ENCODE measurements at regions not wholly inside any gene's neighbourhood (a gene's known extent, or its start where the extent isn't known, plus 50 kb on each side); places are given as distances from the start of the nearest gene placed in this dataset.
"Not testable (repeated sequence)": the region's sequence is repeated elsewhere in the genome, so short reads cannot be mapped to it uniquely, and the experiment has no call there.

GRCh38 chr21:10428981-10429534, 92.3 kb upstream of the TPTE start:
- DNase-seq (ENCODE audit: low spot score): not testable (repeated sequence)

DNA sequence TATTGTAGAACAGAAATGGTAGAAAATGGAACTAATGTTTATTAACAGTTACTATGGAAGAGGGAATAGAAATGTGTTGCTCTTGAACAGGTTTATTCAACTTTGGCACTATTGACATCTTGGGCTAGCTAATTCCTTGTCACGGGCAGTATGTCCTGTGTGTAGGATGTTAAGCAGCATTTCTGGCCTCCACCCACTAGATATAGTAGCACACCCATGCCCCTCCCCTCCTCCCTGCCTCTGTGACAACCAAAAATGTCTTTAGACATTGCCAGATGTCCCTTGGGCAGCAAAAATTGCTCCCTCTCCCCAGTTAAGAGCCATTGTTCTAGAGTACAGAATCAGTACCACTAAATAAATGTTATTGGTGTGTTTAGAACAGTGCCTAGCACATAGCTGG, 91.4 kb upstream of the TPTE start:
- DNase-seq (ENCODE audit: low spot score): no peak

- DNase-seq (ENCODE audit: low spot score): not testable (repeated sequence)
These were observed 89.4 kb upstream of the TPTE start for GRCh38 chr21:10431995-10432394.

- DNase-seq (ENCODE audit: low spot score): not testable (repeated sequence)
These were observed 88.9 kb upstream of the TPTE start for GRCh38 chr21:10432456-10432855.

- not testable (repeated sequence) for DNase-seq (ENCODE audit: low spot score)
These were observed 83.4 kb upstream of the TPTE start for GRCh38 chr21:10437977-10438376.

DNA sequence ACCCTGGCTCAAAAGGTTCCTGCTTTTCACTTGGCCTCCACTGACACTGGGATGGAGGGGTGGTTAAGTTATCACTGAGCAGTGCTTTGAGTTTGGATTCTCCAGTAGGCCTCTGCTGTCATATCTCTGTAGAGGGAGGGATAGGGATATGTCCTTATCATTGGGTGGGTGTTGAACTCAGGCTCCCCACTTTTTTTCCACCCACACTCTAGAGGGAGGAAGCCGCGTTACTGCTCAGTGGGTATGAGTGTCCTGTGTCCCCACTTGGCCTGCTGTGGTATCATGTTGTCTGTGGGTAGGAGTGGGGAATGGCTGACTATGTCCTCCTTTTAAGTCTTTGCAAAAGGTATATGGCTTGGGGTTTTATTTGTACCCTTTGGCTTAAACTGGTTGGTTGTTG, 80.7 kb upstream of the TPTE start:
- DNase-seq (ENCODE audit: low spot score): not testable (repeated sequence)

DNA sequence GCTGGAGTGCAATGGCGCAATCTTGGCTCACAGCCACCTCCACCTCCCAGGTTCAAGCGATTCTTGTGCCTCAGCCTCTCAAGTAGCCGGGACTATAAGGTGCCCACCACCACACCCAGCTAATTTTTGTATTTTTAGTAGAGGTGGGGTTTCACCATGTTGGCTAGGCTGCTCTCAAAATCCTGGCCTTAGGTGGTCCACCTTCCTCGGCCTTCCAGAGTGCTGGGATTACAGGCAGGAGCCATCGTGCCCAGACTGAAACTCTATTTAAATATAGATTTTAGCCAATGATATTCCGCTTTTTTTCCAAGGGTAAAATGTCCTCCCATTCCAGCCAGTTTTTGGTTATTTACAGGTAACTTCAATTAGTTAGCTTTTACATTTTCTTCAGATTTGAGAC, 79.4 kb upstream of the TPTE start:
- DNase-seq (ENCODE audit: low spot score): not testable (repeated sequence)

DNA sequence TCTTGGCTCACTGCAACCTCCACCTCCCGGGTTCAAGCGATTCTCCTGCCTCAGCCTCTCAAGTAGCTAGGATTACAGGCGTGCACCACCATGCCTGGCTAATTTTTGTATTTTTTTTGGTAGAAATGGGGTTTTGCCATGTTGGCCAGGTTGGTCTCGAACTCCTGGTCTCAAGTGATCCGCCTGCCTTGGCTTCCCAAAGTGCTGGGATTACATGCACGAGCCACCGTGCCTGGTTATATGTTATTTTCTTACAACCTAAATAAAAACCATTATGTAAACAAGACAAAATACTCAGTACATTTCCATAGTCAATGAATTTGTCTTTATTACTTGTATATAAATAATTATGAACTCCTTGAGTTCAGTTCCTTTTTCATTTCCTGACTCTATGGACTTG, 75.7 kb upstream of the TPTE start:
- DNase-seq (ENCODE audit: low spot score): not testable (repeated sequence)

DNA sequence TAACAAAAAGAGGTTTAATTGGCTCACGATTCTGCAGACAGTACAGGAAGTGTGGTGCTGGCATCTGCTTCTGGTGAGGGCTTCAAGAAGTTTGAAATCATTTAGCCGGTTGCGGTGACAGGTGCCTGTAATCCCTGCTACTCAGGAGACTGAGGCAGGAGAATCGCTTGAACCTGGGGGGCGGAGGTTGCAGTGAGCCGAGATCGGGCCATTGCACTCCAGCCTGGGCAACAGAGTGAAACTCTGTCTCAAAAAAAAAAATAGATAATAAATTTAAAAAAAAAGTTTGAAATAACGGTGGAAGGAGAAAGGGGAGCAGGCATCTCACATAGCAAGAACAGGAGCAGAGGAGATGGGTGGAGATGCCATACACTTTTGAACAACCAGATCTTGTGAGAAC, 71.9 kb upstream of the TPTE start:
- DNase-seq (ENCODE audit: low spot score): not testable (repeated sequence)

DNA sequence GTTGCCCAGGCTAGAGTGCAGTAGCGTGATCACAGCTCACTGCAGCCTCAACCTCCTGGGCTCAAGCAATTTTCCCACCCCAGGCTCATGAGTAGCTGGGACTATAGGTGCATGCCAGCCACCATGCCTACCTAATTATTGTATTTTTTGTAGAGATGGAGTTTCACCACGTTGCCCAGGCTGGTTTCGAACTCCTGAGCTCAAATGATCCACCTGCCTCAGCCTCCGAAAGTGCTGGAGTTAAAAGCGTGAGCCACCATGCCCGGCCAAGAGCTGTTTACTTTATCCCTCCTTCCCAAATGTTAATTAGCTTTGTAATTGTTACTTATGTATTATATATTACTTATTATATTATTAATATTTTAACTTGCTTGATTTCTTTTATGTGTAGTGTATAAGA, 70.1 kb upstream of the TPTE start:
- not testable (repeated sequence) for DNase-seq (ENCODE audit: low spot score)

DNA sequence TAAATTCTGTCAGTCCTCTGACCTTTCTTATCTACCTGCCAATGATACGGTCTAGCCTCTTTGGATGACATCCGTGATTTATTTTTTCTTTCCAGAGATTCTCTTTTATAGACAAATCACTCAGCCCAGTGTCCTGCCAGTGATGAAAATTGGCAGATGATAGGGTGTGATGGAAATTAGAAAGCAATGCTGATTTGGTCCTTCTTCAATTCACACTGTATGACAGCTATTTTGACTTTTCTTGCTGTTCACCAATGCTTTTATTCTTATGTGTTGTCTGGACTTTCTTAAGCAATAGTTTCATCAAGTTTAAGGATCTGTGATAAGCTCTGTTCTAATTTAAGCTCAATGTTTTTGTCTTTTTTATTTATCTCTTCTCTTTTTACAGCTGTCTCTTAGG, 63.6 kb upstream of the TPTE start:
- DNase-seq (ENCODE audit: low spot score): not testable (repeated sequence)

GRCh38 chr21:10460957-10461356, 60.4 kb upstream of the TPTE start:
- not testable (repeated sequence) for DNase-seq (ENCODE audit: low spot score)

GRCh38 chr21:10461445-10461844, 59.9 kb upstream of the TPTE start:
- DNase-seq (ENCODE audit: low spot score): not testable (repeated sequence)

GRCh38 chr21:10463156-10463555, 58.2 kb upstream of the TPTE start:
- no peak for DNase-seq (ENCODE audit: low spot score)

DNA sequence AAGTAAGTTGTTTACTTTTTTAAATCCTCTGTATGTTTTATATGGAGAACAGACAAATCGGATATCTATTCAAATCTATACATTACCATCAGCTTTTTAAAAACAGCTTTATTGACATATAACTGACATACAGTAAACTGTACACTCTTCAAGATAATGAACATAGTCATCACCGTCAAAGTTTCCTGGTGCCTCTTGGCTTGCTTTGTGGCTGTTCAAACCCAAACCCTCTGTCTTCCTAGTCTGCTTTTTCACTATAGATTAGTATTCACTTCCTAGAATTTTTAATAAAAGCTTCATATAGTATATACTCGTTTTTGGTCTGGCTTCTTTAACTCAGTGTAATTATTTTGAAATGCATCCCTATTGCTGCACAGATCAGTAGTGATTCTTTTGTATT, 56.4 kb upstream of the TPTE start:
- DNase-seq (ENCODE audit: low spot score): no peak

GRCh38 chr21:10465524-10466110, 55.8 kb upstream of the TPTE start:
- DNase-seq (ENCODE audit: low spot score): not testable (repeated sequence)

DNA sequence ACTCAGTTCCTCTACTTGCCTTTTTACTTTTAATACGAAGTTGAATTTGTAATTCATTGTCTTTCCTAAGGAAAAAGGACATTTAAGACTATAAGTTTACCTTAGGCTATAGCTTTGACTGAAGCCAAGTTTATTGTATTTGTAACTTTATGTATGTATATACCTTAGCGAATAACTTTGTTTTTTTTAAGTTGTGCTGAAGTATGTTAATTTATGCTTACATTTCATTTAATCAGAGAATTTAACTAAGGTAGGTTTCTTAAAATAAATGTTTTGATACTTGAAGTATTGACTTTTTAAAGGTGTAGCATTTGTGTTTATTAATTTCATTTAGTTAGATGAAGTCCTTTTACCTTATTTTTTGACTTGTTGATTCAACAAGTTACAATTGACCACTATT, 55.2 kb upstream of the TPTE start:
- no peak for DNase-seq (ENCODE audit: low spot score)

Data from H4 (cell line).